Tibial nerve (tissue), 3 donors: ENCODE measurements at regions not wholly inside any gene's neighbourhood (a gene's known extent, or its start where the extent isn't known, plus 50 kb on each side); places are given as distances from the start of the nearest gene placed in this dataset.

Experiments
- CTCF ChIP-seq, 5 experiments: fragments of 200-600 bp in 3 of 5; fragments of 450-650 bp in 2 of 5; sonication (generic) in 3 of 5; IDR thresholded peaks; one replicate each; pipeline ENCODE4 v1.5.1; 2016 to 2019; ENCODE audit warnings: antibody characterized with exemption in 5 of 5, mild to moderate bottlenecking in 3 of 5, moderate library complexity in 2 of 5
- POLR2A ChIP-seq, 2 donors: fragments of 450-650 bp; IDR thresholded peaks; one replicate each; pipeline ENCODE4 v1.6.1; 2017; ENCODE audit warnings: antibody characterized with exemption in 2 of 2, mild to moderate bottlenecking in 2 of 2, moderate library complexity in 2 of 2

- no peak for TF ChIP-seq POLR2A (IDR thresholded peaks at IDR 0.05)
- TF ChIP-seq CTCF (IDR thresholded peaks at IDR 0.05): no peak
These were observed 167.8 kb upstream of the POU2AF2 start for GRCh38 chr11:111077530-111078322.
